ENCODE measurements at regions not wholly inside any gene's neighbourhood (a gene's known extent, or its start where the extent isn't known, plus 50 kb on each side); places are given as distances from the start of the nearest gene placed in this dataset.
"Not testable (repeated sequence)": the region's sequence is repeated elsewhere in the genome, so short reads cannot be mapped to it uniquely, and the experiment has no call there.

DNA sequence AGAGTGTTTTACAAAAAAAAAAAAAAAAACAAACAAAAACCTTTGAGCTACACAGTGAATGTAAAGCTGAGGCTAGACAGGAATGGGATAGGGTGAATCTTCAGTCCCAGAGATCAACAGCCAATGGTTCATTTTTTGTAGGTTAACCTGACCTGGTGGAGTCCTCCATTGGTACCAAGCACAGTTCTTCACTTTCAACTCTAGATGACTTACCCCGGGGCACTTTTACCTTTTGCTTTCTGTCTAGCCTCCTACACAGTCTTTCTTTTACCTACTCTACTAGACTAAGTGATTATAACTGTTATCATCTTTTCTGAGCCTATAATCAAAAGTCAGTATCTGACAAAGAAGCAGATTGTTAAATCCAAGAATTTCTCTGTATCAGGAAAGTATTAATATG is 50.9 kb downstream of the ANXA2R start:
- DNase-seq = no peak

DNA sequence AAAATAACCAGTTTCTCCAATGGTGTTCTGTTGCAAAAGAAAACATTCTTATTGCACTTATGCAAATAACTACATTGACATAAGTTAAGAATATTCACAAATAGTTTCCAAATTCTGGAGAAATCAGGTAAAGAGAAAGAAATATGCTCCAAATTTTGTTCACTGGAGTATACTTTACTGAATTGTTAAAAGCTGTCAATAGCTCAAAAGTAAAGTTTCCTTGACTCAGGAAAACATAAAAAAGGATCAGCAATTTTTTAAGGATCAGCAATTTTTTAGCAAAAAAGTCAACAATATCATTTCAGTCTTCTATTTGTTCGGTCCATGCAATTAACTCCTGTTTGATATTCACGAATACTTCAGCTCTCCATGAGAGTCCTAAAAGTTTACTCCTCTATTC is 51.6 kb downstream of the ANXA2R start:
- no peak for DNase-seq

DNA sequence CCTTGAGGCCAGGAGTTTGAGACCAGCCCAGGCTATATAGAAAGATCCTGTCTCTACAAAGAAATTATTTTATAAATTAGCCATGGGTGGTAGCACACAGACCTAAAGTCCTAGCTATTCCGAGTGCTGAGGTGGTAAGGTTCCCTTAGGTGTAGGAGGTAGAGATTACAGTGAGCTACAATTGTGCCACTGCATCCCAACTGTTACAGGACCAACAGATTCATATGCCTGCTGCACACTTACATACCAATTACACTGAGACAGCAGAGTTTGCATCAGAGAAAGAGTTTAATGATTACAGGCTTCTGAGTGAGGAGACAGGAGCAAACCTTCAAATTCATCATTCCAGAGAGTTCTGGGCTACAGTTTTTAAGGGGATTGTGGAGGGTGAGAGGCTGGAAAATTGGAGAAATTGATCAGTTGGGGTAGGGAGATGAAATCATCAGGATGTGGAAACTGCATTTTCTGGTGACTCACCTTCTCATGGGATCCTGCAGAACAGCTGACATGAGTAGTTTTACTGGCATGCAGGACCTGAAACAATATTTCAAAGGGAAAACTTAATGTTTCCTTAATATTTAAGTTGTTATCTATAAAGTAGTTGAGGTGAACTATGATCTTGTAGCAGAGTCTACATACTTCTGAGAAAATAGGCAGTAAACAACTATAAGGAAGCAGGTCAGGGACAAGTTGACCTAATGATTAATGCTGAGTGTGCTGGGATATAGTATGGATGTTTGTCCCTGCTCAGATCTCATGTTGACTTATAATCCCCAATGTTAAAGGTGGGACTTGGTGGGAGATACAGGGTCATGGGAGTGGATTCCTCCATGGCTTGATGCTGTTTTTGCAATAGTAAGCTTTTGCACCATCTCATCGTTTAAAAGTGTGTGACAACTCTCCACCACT is 54.7 kb downstream of the ANXA2R start:
- no peak for DNase-seq

DNA sequence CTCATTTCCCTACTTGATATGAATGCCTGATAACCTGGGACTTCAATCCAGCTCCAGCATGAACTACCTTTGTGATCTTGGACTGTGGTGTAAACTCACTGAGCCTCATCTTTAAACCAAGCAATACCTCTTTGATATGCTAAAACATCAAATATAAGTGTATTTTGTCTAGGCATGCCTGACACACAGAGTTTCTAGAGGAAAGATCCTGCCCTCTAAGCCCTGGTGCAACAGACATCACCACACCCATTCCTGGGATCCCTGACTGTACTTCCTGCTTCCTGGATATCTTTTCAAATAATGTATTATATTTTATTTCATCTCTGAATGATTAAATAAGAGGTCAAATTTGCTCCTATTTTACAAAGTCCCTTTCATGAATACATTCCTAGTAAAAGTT is 55.8 kb downstream of the ANXA2R start:
- DNase-seq = no peak

DNA sequence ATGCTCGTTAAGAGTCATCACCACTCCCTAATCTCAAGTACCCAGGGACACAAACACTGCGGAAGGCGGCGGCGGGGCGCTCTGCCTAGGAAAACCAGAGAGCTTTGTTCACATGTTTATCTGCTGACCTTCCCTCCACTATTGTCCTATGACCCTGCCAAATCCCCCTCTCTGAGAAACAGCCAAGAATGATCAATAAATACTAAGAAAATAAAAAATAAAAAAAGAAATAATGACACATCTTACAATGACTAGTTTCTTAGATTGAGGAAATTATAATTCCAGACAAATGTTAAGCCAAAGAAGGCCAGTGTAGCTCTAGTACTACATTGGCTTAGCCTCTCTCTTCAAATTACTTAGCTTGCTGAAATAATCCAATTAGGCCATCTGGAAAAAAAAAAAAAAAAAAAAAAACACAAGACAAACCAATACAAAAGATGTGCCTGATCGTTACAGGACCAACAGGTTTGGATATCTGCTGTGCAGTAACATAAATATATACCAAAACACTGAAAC is 58.0 kb downstream of the ANXA2R start:
- peak; percentile 53 for DNase-seq

DNA sequence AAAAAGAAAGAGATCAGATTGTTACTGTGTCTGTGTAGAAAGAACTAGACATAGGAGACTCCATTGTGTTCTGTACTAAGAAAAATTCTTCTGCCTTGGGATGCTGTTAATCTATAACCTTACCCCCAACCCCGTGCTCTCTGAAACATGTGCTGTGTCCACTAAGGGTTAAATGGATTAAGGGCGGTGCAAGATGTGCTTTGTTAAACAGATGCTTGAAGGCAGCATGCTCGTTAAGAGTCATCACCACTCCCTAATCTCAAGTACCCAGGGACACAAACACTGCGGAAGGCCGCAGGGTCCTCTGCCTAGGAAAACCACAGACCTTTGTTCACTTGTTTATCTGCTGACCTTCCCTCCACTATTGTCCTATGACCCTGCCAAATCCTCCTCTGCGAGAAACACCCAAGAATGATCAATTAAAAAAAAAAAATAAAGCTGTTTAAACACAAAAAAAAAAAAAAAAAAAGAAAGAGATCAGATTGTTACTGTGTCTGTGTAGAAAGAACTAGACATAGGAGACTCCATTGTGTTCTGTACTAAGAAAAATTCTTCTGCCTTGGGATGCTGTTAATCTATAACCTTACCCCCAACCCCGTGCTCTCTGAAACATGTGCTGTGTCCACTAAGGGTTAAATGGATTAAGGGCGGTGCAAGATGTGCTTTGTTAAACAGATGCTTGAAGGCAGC is 58.6 kb downstream of the ANXA2R start:
- not testable (repeated sequence) for DNase-seq

DNA sequence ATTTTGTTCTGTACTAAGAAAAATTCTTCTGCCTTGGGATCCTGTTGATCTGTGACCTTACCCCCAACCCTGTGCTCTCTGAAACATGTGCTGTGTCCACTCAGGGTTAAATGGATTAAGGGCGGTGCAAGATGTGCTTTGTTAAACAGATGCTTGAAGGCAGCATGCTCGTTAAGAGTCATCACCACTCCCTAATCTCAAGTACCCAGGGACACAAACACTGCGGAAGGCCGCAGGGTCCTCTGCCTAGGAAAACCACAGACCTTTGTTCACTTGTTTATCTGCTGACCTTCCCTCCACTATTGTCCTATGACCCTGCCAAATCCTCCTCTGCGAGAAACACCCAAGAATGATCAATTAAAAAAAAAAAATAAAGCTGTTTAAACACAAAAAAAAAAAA is 59.1 kb downstream of the ANXA2R start:
- not testable (repeated sequence) for DNase-seq

DNA sequence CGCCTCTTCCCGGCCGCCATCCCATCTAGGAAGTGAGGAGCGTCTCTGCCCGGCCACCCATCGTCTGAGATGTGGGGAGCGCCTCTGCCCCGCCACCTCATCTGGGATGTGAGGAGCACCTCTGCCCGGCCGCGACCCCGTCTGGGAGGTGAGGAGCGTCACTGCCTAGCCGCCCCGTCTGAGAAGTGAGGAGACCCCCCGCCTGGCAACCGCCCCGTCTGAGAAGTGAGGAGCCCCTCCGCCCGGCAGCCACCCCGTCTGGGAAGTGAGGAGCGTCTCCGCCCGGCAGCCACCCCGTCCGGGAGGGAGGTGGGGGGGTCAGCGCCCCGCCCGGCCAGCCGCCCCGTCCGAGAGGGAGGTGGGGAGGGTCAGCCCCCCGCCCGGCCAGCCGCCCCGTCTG is 59.7 kb downstream of the ANXA2R start:
- not testable (repeated sequence) for DNase-seq

DNA sequence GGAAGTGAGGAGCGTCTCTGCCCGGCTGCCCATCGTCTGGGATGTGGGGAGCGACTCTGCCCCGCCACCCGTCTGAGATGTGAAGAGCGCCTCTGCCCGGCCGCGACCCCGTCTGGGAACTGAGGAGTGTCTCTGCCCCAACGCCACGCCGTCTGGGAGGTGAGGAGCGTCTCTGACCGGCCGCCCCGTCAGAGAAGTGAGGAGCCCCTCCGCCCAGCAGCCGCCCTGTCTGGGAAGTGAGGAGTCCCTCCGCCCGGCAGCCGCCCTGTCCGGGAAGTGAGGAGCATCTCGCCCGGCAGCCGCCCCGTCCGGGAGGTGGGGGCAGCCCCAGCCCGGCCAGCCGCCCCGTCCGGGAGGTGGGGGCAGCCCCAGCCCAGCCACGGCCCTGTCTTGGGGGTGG is 60.9 kb downstream of the ANXA2R start:
- DNase-seq = not testable (repeated sequence)

DNA sequence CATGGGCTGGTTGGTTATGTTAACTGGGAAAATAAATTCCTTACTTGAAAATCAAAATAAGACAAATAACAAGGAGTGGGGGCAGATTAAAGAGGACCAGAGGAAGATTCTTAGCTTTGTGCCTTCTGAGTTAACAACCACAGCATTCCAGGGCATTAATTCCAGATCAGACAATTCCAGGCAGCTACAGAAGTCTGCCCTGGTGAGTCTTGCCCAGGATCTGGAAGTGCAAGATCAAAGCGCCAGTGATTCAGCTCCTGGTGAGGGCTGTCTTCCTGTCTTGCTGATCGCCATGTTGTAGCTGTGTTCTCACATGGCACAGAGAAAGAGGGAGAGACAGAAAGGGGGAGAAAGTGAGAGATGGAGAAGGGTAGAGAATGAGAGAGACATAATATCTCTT is 65.6 kb downstream of the ANXA2R start:
- no peak for DNase-seq

DNA sequence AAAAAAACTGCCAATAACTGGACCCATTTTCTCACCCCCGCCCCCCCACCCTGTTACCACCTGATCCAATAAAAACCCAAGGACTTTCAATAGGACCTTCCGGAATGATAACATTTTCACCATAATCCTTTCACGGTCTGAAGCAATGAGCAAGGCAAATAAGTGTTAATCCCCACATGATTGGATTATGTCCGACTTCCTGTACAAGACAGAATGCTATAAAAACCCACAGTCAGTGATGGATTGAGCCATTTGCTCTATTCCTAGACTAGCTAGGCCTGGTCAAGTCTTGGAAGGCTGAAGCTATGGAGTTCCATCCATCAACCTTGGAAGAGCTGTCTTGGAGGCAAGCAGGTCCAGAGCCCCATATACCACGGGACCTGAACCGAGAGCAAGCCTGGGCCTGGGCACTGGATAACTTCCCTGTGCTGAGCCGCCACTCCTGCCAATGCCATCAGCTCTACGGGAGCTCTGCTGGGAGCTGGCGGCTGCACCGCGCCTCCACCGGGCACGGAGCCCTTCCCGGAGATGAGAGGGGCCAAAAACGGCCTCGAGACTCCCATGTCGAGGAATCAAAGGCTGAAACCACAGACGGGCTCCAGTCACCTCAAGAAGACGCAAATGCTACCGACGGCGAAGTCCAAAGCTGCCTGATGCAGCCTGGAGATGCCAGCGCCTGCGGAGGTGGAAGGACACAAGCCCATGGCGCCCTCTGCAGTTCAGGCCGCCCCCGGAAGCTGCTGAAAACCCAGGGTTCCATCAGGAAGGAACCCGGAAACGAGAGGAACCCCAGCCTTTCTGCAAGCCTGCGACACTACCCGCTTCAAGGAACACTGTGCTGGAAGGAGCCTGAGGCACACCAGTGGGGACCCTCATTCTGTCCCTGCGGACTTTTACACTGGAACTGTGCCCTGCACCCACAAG is 69.2 kb downstream of the ANXA2R start:
- DNase-seq = no peak

DNA sequence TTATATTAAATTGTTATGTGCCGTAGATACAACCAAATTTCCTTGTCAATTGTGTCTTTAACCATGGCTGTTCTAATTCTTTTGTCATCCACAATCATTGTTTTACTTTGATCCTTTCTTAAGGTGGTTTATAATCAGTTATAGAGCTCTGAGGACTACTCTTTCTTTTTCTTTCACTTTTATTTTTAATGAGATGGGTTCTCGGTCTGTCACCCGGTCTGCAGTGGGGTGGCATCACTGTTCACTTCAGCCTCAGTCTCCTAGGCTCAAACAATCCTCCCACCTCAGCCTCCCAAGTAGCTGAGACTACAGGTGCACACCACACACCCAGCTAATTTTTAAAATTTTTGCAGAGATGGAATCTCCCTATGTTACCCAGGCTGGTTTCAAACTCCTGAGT is 74.2 kb downstream of the ANXA2R start:
- DNase-seq = no peak

DNA sequence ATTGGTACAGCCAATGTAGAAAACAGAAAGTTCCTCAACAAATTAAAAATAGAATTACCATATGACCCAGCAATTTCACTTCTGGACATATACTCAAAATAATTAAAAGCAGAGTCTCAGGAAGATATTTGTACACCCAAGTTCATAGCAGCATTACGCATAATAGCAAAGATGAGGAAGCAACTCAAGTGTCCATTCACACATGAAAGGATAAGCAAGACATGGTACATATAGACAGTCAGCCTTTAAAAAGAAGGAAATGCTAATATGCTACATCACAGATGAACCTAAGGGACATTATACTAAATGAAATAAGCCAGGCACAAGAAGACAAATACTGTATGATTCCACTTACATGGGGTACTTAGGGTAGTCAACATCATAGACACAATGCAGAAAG is 76.7 kb downstream of the ANXA2R start:
- DNase-seq = no peak

DNA sequence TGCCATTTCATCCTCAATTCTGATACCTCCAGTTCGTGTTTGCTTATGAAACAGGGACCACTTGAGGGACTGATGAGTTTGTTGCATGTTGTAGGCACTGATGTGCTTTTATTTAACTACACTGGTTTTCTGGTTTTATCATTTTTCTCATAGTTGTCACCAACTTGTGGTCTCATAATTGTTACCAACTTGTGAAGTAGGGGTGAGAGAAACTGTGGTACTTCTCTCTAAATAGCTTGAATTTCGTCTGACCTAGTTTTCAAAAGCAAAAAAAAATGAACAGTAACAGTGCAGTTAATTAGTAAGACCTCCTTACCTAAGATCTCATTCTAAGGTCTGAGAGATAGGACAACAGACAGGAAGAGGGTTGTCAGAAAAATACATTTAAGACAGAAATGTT is 78.0 kb downstream of the ANXA2R start:
- no peak for DNase-seq

DNA sequence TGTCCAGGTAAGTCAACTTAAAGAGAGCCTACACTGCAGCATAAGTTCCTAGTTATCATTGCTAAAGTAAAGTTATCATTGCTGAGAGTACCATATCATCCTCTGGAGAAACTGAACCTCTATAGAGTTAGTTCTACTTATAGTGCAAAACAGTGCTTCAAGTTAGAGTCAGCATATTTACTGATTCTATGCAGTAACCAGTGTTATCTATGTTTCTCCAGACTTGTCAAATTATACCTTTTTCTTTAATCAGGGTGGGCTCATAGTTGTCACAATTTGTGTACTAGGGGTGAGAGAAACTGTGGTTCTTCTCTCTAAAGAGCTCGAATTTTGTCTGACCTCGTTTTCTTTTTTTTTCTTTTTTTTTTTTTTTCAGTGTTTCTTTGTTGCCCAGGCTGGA is 79.6 kb downstream of the ANXA2R start:
- DNase-seq = no peak

DNA sequence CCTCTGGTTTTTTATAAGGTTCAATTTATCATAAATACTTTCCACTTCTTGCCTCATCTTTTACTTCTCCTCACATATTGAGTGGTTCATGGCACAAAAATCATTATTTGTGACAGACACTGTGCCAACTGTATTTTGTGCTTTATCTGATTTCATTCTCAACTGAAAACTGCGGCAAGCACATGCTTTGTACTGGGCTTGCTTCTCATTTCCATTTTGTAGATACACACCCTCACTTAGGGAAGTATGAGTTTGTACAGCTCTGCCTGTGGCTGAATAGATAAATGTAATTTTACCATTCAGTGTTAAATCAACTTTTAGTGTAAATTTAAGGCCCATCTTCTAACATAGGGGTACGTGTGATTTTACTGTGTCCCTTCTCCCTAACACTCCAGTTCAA is 83.6 kb downstream of the ANXA2R start:
- DNase-seq = no peak

DNA sequence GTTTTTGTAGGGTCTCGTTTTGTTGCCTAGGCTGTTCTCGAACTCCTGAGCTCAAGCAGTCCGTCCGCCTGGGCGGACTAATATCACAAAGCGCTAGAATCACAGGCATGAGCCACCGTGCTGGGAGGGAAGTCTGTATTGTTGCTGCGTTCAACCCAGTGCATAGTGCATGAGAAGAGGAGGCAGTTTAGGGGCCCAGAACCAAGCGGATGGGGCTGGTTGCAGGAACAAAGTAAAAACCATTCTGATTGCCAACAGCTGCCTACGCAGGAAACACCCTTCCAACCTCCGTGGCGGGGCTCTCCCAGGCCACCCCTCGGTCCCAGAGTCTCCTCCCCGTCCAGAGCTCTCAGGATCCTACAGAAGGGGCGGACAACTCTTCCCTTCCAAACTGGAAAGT is 87.1 kb downstream of the ANXA2R start:
- no peak for DNase-seq

DNA sequence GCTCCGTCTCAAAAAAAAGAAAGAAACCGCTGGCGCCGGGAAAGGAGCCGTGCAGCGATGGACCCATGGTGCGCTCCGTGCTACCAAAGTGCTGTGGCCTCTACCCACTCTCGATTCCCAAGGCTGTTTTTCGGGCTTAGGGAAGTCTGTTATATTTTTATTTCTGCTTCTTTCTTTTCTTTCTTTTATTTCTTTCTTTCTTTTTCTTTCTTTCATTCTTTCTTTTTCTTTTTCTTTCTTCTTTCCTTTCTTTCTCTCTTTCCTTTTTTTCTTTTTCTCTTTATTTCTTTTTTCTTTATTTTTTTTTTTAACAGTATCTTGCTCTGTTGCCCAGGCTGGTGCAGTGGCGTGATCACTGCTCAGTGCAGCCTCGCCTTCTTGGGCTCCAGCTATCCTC is 87.5 kb downstream of the ANXA2R start:
- no peak for DNase-seq

DNA sequence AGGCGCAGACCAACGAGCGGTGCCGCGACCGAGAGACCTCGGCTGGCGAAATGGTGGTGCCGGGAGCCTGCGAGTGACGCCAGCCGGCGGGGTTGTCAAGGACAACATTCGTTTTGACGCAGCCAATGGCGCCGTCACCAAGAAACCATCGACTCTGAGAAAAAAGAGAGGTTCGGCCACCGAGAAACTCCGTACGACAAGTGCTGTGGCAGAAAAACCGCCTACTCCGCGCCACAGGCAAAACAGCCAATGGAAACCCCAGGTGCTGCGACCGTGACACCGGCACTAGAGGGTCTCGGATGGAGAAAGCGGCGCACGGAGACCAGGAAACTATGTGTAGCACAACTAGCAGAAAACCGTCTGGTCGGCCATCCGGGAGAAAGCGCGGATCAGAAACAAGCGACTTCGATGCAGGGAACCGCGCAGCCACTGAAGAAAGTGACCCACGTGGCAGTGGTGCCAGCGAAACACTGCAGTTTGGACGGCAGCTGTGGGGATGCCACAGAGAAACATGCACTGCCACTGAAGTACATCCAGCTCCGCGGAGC is 88.8 kb downstream of the ANXA2R start:
- peak; percentile 62 for DNase-seq

DNA sequence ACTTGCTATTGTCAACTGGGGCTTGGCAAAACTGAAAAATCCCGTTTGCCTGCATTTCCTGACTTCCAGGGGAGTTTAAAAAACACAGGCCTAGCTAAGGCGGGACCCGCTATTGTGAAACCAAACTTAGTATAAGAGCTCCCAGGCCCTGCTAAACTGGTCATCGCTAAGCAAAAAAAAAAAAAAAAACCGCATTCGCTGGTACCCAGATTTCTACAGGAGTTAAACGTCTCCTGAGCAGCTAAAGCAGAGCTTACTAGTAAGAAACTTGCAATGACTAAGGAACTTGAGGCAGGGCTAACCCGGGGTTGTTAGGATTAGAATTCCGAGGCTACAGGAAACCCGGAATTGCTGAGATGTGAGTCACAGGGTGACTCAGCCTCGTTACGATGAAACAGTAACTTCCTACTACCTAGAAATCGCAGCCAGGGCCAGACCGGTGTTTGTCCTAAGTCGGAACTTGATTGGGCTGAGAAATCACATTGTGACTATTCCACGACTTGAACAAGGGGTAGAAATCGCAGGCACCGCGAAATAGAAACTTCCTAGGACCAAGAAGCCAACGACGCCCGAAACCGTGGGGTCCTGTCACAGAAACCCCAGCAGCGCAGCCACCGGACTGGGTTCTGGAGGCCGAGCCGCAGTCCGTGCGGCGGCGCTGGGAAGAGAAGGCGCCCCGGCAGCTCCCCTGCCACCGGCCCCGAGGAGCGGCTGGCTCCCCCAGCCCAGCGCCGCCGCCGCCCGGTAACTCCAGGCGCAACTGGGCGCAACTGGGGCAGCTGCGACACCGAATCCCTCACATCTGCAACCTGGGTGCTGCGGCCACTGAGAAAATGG is 89.4 kb downstream of the ANXA2R start:
- peak; percentile 36 for DNase-seq

DNA sequence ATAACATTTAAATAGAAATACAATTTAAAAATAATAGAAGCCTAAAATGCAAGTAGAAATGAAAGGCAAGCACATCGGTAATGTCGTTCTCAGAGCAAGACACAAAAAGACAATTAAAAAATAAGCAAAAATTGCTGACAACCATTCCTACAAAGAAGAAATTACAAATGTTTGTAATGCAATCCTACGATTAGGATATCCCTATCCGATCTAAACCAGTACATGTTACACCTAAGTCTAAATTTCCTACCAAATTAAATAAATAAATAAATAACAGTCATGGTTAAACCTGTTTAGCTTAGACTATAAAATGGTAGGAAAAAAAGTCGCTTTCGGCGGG is 90.0 kb downstream of the ANXA2R start:
- no peak for DNase-seq
